ENCODE measurements at regions not wholly inside any gene's neighbourhood (a gene's known extent, or its start where the extent isn't known, plus 50 kb on each side); places are given as distances from the start of the nearest gene placed in this dataset.

GRCh38 chr1:94642617-94643321 is 101.2 kb upstream of the F3 start:
- TF ChIP-seq CTCF (IDR thresholded peaks at IDR 0.05 in 4 of 5, conservative IDR thresholded peaks at IDR 0.05 in 1 of 5) (no peak), POLR2A (IDR thresholded peaks at IDR 0.05) (no peak)
